ENCODE measurements at regions not wholly inside any gene's neighbourhood (a gene's known extent, or its start where the extent isn't known, plus 50 kb on each side); places are given as distances from the start of the nearest gene placed in this dataset.
"Not testable (repeated sequence)": the region's sequence is repeated elsewhere in the genome, so short reads cannot be mapped to it uniquely, and the experiment has no call there.

DNA sequence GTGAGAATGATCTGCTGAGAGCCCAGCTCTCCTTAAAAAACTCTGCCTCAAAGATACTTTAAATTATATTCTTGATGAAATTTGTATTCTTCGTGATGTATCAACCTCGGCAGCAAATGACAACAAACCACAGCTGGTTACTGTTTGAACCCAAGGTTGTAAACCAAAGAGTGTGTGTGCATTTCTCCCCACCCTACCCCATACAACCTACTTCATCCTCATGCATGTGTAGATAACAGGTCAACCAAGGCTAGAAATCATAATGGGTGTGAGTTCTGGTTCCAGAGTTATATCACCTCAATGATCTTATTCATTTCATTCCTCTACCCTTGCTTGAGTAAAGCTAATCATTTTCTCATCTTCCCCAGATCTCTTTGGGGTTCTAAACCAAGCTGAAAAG is 58.8 kb upstream of the DPP6 start:
- H3K9me3 ChIP-seq; H3K27ac ChIP-seq; H3K4me3 ChIP-seq; H3K4me1 ChIP-seq; H3K27me3 ChIP-seq; ATAC-seq (ENCODE audit: low FRiP score in 2 of 2); DNase-seq; H3K36me3 ChIP-seq: not testable (repeated sequence)
- 88 to 95% methylated on average over 2 of the region's 2 CpGs for WGBS, 2 donors

DNA sequence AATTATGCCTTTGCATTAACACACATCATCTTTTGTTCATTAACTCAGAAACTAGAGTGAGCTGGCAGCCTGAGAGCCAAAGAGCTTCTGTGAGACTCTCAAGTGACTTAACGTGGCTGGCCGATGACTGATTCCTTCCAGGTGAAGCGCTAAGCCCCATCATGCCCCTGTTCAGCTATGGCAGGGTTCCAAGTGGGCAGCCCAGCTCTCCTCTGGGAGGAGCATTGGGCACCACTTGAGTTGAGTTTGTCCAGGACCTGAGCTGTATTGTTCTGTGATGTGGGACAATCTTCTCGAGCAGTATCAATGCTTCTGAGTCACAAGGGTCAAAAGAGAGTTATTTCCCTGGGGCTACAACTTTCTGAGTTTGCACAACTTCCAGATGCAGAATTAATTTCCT is 53.3 kb upstream of the DPP6 start:
- peak in 1 of 2 donors; percentile 12 for ATAC-seq (ENCODE audit: low FRiP score in 2 of 2)
- not testable (repeated sequence) for H3K36me3 ChIP-seq, DNase-seq, H3K27me3 ChIP-seq, H3K4me1 ChIP-seq, H3K4me3 ChIP-seq, H3K9me3 ChIP-seq, H3K27ac ChIP-seq
- WGBS, 2 donors = 40 to 83% methylated on average over 1 to 4 of the region's 4 CpGs

Small RNA genes in the stretch of these regions (small RNA-seq; reads per million reads assigned to genes)
- gene AC005588.1 (0 reads per million in 4 donors), gene AC079809.1 (0 reads per million in 4 donors)
